Effector memory CD4-positive, alpha-beta T cell (primary cell): ENCODE measurements at regions not wholly inside any gene's neighbourhood (a gene's known extent, or its start where the extent isn't known, plus 50 kb on each side); places are given as distances from the start of the nearest gene placed in this dataset.

Experiments used
- DNase-seq, 3 donors: peaks; one replicate each; pipeline ENCODE4 v3.0.0-alpha.2; 2020
- H3K27ac ChIP-seq: 2 replicates; pipeline ENCODE4 v1.7.0; 2013; ENCODE audit warnings: mild to moderate bottlenecking, low read length, moderate library complexity; ENCODE audit not compliant: insufficient read depth, poor library complexity, severe bottlenecking
- H3K27me3 ChIP-seq: replicated peaks from 2 replicates; pipeline ENCODE4 v1.7.0; 2013; ENCODE audit warnings: mild to moderate bottlenecking, low read length; ENCODE audit not compliant: insufficient read depth, control insufficient read depth, poor library complexity, severe bottlenecking
- H3K36me3 ChIP-seq: 2 replicates; pipeline ENCODE4 v1.7.0; 2013; ENCODE audit warnings: mild to moderate bottlenecking, low read length, moderate library complexity; ENCODE audit not compliant: control insufficient read depth, insufficient read depth
- H3K4me1 ChIP-seq: 2 replicates; pipeline ENCODE4 v1.7.0; 2013; ENCODE audit warnings: low read length, mild to moderate bottlenecking; ENCODE audit not compliant: control insufficient read depth, insufficient read depth, poor library complexity, severe bottlenecking
- H3K4me3 ChIP-seq: 2 replicates; pipeline ENCODE4 v1.7.0; 2013; ENCODE audit warnings: low read length, low read depth, mild to moderate bottlenecking; ENCODE audit not compliant: insufficient read depth, poor library complexity, severe bottlenecking
- H3K9me3 ChIP-seq: 2 replicates; pipeline ENCODE4 v1.7.0; 2013; ENCODE audit warnings: mild to moderate bottlenecking, low read length, moderate library complexity; ENCODE audit not compliant: control insufficient read depth

- H3K36me3 ChIP-seq, result no peaks in the 10 kb centered on the region
- no peaks in the 10 kb centered on the region for H3K27me3 ChIP-seq
- DNase-seq, result no peak
- no peak overlapping the region for H3K27ac ChIP-seq
- no peaks in the 10 kb centered on the region for H3K9me3 ChIP-seq
- H3K4me3 ChIP-seq, result no peak overlapping the region
- H3K4me1 ChIP-seq, result no peaks in the 10 kb centered on the region
Observed at GRCh38 chr14:71331403-71331802, 424.1 kb downstream of the PCNX1 start.

- Histone ChIP-seq H3K4me1 (no peaks in the 10 kb centered on the region), H3K4me3 (no peak overlapping the region), H3K27ac (no peak overlapping the region), H3K9me3 (no peaks in the 10 kb centered on the region), H3K27me3 (no peaks in the 10 kb centered on the region), H3K36me3 (no peaks in the 10 kb centered on the region)
- no peak for DNase-seq
Observed at GRCh38 chr14:71332476-71332875, 425.2 kb downstream of the PCNX1 start.

GRCh38 chr14:71333705-71334104 is 426.4 kb downstream of the PCNX1 start:
- Histone ChIP-seq H3K4me1 (no peaks in the 10 kb centered on the region), H3K9me3 (no peaks in the 10 kb centered on the region), H3K27me3 (no peaks in the 10 kb centered on the region), H3K36me3 (no peaks in the 10 kb centered on the region), H3K4me3 (no peak overlapping the region), H3K27ac (no peak overlapping the region)
- DNase-seq, result no peak

GRCh38 chr14:71336489-71337192 is 429.4 kb downstream of the PCNX1 start:
- Histone ChIP-seq H3K36me3 (no peaks in the 10 kb centered on the region), H3K4me3 (no peak overlapping the region), H3K27ac (no peak overlapping the region), H3K27me3 (no peaks in the 10 kb centered on the region), H3K9me3 (no peaks in the 10 kb centered on the region), H3K4me1 (no peaks in the 10 kb centered on the region)
- DNase-seq, result no peak

- Histone ChIP-seq H3K4me3 (no peak overlapping the region), H3K36me3 (no peaks in the 10 kb centered on the region), H3K27ac (no peak overlapping the region), H3K4me1 (no peaks in the 10 kb centered on the region), H3K27me3 (no peaks in the 10 kb centered on the region), H3K9me3 (no peaks in the 10 kb centered on the region)
- DNase-seq, result no peak
Observed at GRCh38 chr14:71338153-71338552, 430.9 kb downstream of the PCNX1 start.

GRCh38 chr14:71339650-71340415 is 432.6 kb downstream of the PCNX1 start:
- H3K27ac ChIP-seq, result no peak overlapping the region
- DNase-seq, result no peak
- H3K27me3 ChIP-seq, result no peaks in the 10 kb centered on the region
- no peaks in the 10 kb centered on the region for H3K9me3 ChIP-seq
- no peak overlapping the region for H3K4me3 ChIP-seq
- no peaks in the 10 kb centered on the region for H3K4me1 ChIP-seq
- no peaks in the 10 kb centered on the region for H3K36me3 ChIP-seq

- no peak overlapping the region for H3K27ac ChIP-seq
- no peak overlapping the region for H3K4me3 ChIP-seq
- H3K36me3 ChIP-seq, result no peaks in the 10 kb centered on the region
- H3K4me1 ChIP-seq, result no peaks in the 10 kb centered on the region
- no peaks in the 10 kb centered on the region for H3K9me3 ChIP-seq
- no peak for DNase-seq
- no peaks in the 10 kb centered on the region for H3K27me3 ChIP-seq
Observed at GRCh38 chr14:71341156-71341555, 433.9 kb downstream of the PCNX1 start.

GRCh38 chr14:71343724-71344123 is 436.5 kb downstream of the PCNX1 start:
- H3K27me3 ChIP-seq, result no peaks in the 10 kb centered on the region
- no peaks in the 10 kb centered on the region for H3K4me1 ChIP-seq
- H3K4me3 ChIP-seq, result no peak overlapping the region
- no peaks in the 10 kb centered on the region for H3K9me3 ChIP-seq
- no peak overlapping the region for H3K27ac ChIP-seq
- no peak for DNase-seq
- no peaks in the 10 kb centered on the region for H3K36me3 ChIP-seq

- Histone ChIP-seq H3K4me3 (no peak overlapping the region), H3K4me1 (no peaks in the 10 kb centered on the region), H3K27ac (no peak overlapping the region), H3K27me3 (no peaks in the 10 kb centered on the region), H3K9me3 (no peaks in the 10 kb centered on the region), H3K36me3 (no peaks in the 10 kb centered on the region)
- no peak for DNase-seq
Observed at GRCh38 chr14:71344506-71344905, 437.2 kb downstream of the PCNX1 start.

GRCh38 chr14:71346685-71347084 is 439.4 kb downstream of the PCNX1 start:
- H3K27me3 ChIP-seq, result no peaks in the 10 kb centered on the region
- no peak overlapping the region for H3K4me3 ChIP-seq
- no peak overlapping the region for H3K27ac ChIP-seq
- H3K4me1 ChIP-seq, result no peaks in the 10 kb centered on the region
- no peak for DNase-seq
- H3K9me3 ChIP-seq, result no peaks in the 10 kb centered on the region
- no peaks in the 10 kb centered on the region for H3K36me3 ChIP-seq
